ENCODE measurements at regions not wholly inside any gene's neighbourhood (a gene's known extent, or its start where the extent isn't known, plus 50 kb on each side); places are given as distances from the start of the nearest gene placed in this dataset.

GRCh38 chr10:10307551-10307950 is 710.1 kb upstream of the CELF2 start:
- Histone ChIP-seq H3K4me1 (no peaks in the 10 kb centered on the region), H3K27ac (no peak overlapping the region), H3K36me3 (no peaks in the 10 kb centered on the region), H3K27me3 (no peaks in the 10 kb centered on the region), H3K9me3 (no peaks in the 10 kb centered on the region), H3K4me3 (no peak overlapping the region)
- DNase-seq, result no peak
- intact Hi-C loops (cut with DNase I; ENCODE audit: low total_unique reads), result no loop called here
- TF ChIP-seq, protein P1, sequence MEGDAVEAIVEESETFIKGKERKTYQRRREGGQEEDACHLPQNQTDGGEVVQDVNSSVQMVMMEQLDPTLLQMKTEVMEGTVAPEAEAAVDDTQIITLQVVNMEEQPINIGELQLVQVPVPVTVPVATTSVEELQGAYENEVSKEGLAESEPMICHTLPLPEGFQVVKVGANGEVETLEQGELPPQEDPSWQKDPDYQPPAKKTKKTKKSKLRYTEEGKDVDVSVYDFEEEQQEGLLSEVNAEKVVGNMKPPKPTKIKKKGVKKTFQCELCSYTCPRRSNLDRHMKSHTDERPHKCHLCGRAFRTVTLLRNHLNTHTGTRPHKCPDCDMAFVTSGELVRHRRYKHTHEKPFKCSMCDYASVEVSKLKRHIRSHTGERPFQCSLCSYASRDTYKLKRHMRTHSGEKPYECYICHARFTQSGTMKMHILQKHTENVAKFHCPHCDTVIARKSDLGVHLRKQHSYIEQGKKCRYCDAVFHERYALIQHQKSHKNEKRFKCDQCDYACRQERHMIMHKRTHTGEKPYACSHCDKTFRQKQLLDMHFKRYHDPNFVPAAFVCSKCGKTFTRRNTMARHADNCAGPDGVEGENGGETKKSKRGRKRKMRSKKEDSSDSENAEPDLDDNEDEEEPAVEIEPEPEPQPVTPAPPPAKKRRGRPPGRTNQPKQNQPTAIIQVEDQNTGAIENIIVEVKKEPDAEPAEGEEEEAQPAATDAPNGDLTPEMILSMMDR (IDR thresholded peaks at IDR 0.05), result no peak

- intact Hi-C loops (cut with DNase I; ENCODE audit: low total_unique reads), result no loop called here
- no peaks in the 10 kb centered on the region for H3K9me3 ChIP-seq
- TF ChIP-seq, protein P1 (IDR thresholded peaks at IDR 0.05), result no peak
These were observed 707.2 kb upstream of the CELF2 start for GRCh38 chr10:10310498-10310897.

GRCh38 chr10:10311966-10312365 is 705.7 kb upstream of the CELF2 start:
- no peaks in the 10 kb centered on the region for H3K27me3 ChIP-seq
- intact Hi-C loops (cut with DNase I; ENCODE audit: low total_unique reads), result no loop called here
- no peaks in the 10 kb centered on the region for H3K36me3 ChIP-seq
- peaks cover 0 to 14% (median 2%) of the 10 kb centered on the region in 4 donors for H3K4me1 ChIP-seq
- no peak overlapping the region for H3K27ac ChIP-seq
- DNase-seq, result no peak
- TF ChIP-seq, protein P1 (IDR thresholded peaks at IDR 0.05), result no peak
- H3K4me3 ChIP-seq, result no peak overlapping the region
- no peaks in the 10 kb centered on the region for H3K9me3 ChIP-seq

More at GRCh38 chr10:10310498-10310897, 707.2 kb upstream of the CELF2 start:
- H3K27ac ChIP-seq, result no peak overlapping the region
- no peak for DNase-seq
- no peaks in the 10 kb centered on the region for H3K27me3 ChIP-seq
- no peaks in the 10 kb centered on the region for H3K36me3 ChIP-seq
- no peak overlapping the region for H3K4me3 ChIP-seq
- peaks cover 0 to 11% (median 2%) of the 10 kb centered on the region in 4 donors for H3K4me1 ChIP-seq

DNA sequence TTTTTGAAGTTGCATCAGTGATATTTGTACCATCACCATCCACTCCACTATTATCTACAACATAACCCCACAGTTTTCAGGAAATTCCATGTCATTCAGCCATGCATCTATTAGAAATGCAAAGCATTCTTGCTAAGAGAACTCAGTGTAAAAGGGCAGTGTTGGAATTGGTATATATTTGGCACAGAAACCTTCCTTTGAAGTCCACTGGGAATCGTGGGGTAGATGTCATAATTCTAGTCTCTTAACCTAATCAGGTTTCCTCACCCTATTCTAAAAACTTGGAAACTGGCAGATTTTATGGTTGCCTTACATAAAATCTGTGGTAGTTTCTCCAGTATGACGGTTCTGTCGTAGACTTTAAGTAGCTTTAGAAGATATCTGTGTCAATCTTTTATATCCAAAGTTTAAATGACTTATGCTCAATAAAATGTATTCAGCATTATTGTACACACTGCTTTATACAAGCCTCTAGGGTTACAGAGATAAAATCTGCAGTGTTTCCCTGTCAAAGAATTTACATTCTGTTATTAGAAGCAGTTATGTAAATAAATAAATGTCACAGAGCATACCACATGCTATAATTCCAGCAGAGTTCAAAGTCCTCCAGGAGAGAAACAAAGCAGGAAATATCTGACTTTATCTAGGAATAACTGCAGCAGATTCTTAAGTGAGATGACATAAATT is 704.4 kb upstream of the CELF2 start:
- TF ChIP-seq, protein P1 (IDR thresholded peaks at IDR 0.05), result no peak

DNA sequence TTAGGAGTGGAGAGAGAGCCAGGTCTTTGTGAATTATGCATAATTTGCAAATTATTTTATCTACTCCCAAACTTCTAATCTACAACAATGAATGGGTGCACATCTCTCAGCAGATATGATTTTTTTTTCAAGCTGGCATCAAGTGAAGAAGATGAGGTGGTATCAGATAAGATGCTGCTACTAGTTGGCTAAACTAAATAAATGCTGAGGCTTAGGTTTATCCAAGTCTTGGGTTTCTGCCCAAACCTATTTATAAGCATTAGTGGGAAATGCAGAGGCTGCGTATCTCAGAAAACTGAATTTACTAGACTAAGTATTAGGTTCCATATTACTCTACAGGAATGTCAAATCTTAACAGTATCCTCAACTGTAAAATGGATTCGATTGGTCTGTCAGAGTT is 703.0 kb upstream of the CELF2 start:
- DNase-seq, result no peak
- no peak overlapping the region for H3K27ac ChIP-seq
- peaks cover 0 to 39% (median 2%) of the 10 kb centered on the region in 4 donors for H3K4me1 ChIP-seq
- no peaks in the 10 kb centered on the region for H3K36me3 ChIP-seq
- TF ChIP-seq, protein P1 (IDR thresholded peaks at IDR 0.05), result no peak
- intact Hi-C loops (cut with DNase I; ENCODE audit: low total_unique reads), result no loop called here
- H3K27me3 ChIP-seq, result no peaks in the 10 kb centered on the region
- H3K9me3 ChIP-seq, result no peaks in the 10 kb centered on the region
- H3K4me3 ChIP-seq, result no peak overlapping the region

More for the DNA sequence above, 704.4 kb upstream of the CELF2 start:
- H3K9me3 ChIP-seq, result no peaks in the 10 kb centered on the region
- H3K4me3 ChIP-seq, result no peak overlapping the region
- H3K27ac ChIP-seq, result no peak overlapping the region
- no peaks in the 10 kb centered on the region for H3K27me3 ChIP-seq
- intact Hi-C loops (cut with DNase I; ENCODE audit: low total_unique reads), result no loop called here
- DNase-seq, result no peak
- peaks cover 0 to 27% (median 2%) of the 10 kb centered on the region in 4 donors for H3K4me1 ChIP-seq
- H3K36me3 ChIP-seq, result no peaks in the 10 kb centered on the region

Measured in tibial artery (tissue), 4 donors.